Neural cell (in vitro differentiated cells): ENCODE measurements at regions not wholly inside any gene's neighbourhood (a gene's known extent, or its start where the extent isn't known, plus 50 kb on each side); places are given as distances from the start of the nearest gene placed in this dataset.

Experiments
- CTCF ChIP-seq: fragments of 450-650 bp; IDR thresholded peaks from 2 replicates; pipeline ENCODE4 v1.5.1; 2014; ENCODE audit warnings: antibody characterized with exemption, mild to moderate bottlenecking, moderate library complexity; ENCODE audit not compliant: poor library complexity, severe bottlenecking
- EP300 ChIP-seq: fragments of 450-650 bp; conservative IDR thresholded peaks from 2 replicates; pipeline ENCODE4 v1.6.1; 2014; ENCODE audit warnings: antibody characterized with exemption, mild to moderate bottlenecking, moderate library complexity; ENCODE audit not compliant: poor library complexity, severe bottlenecking
- EZH2 ChIP-seq: fragments of 200-600, 300-800 bp; shearing (Covaris generic), sonication (generic); IDR thresholded peaks from 2 replicates; pipeline ENCODE4 v1.6.1; 2014; ENCODE audit warnings: antibody characterized with exemption, low read length, borderline replicate concordance, mild to moderate bottlenecking; ENCODE audit not compliant: insufficient read depth, poor library complexity, severe bottlenecking
- MXI1 ChIP-seq: fragments of 450-650 bp; conservative IDR thresholded peaks from 2 replicates; pipeline ENCODE4 v1.6.1; 2014; ENCODE audit warnings: antibody characterized with exemption, mild to moderate bottlenecking; ENCODE audit not compliant: poor library complexity, severe bottlenecking
- POLR2AphosphoS5 ChIP-seq: IDR thresholded peaks from 2 replicates; pipeline ENCODE4 v1.6.1; 2012
- RAD21 ChIP-seq: fragments of 450-650 bp; conservative IDR thresholded peaks from 2 replicates; pipeline ENCODE4 v1.6.1; 2014; ENCODE audit warnings: antibody characterized with exemption, mild to moderate bottlenecking, moderate library complexity
- SMC3 ChIP-seq: fragments of 450-650 bp; conservative IDR thresholded peaks from 2 replicates; pipeline ENCODE4 v1.6.1; 2014; ENCODE audit warnings: antibody characterized with exemption, mild to moderate bottlenecking, moderate library complexity; ENCODE audit not compliant: poor library complexity
- TAF1 ChIP-seq: IDR thresholded peaks from 2 replicates; pipeline ENCODE4 v1.6.1; 2012; ENCODE audit warnings: low read depth
- TF ChIP-seq, protein P1 (sequence below): IDR thresholded peaks from 2 replicates; pipeline ENCODE4 v1.6.1; 2012; ENCODE audit warnings: borderline replicate concordance

DNA sequence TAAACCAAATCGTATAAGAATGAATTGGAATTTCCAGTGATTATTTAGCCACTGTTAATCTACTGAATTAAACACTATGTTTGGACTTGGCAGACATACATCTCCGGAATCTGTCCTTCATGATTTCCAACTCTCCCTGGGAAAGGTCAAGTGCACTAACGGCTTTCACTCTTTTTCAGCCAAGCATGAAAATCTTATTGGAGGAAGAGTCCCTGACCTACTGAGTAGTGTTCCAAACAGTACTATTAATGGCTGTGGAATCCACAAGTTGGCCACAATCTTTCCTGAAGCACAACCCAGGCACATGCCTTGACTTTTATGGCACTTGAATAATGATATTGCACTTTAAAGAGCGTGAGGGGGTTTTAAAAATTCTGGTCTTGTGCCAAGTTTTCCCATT lies 318.9 kb upstream of the RND3 start:
- TF ChIP-seq POLR2AphosphoS5, result no peak
- TF ChIP-seq EP300, result no peak
- no peak for TF ChIP-seq RAD21
- TF ChIP-seq CTCF, result no peak
- TF ChIP-seq EZH2, result no peak
- no peak for TF ChIP-seq MXI1
- TF ChIP-seq, protein P1, sequence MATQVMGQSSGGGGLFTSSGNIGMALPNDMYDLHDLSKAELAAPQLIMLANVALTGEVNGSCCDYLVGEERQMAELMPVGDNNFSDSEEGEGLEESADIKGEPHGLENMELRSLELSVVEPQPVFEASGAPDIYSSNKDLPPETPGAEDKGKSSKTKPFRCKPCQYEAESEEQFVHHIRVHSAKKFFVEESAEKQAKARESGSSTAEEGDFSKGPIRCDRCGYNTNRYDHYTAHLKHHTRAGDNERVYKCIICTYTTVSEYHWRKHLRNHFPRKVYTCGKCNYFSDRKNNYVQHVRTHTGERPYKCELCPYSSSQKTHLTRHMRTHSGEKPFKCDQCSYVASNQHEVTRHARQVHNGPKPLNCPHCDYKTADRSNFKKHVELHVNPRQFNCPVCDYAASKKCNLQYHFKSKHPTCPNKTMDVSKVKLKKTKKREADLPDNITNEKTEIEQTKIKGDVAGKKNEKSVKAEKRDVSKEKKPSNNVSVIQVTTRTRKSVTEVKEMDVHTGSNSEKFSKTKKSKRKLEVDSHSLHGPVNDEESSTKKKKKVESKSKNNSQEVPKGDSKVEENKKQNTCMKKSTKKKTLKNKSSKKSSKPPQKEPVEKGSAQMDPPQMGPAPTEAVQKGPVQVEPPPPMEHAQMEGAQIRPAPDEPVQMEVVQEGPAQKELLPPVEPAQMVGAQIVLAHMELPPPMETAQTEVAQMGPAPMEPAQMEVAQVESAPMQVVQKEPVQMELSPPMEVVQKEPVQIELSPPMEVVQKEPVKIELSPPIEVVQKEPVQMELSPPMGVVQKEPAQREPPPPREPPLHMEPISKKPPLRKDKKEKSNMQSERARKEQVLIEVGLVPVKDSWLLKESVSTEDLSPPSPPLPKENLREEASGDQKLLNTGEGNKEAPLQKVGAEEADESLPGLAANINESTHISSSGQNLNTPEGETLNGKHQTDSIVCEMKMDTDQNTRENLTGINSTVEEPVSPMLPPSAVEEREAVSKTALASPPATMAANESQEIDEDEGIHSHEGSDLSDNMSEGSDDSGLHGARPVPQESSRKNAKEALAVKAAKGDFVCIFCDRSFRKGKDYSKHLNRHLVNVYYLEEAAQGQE, result no peak
- TF ChIP-seq TAF1, result no peak
- TF ChIP-seq SMC3, result no peak
